ENCODE measurements at regions not wholly inside any gene's neighbourhood (a gene's known extent, or its start where the extent isn't known, plus 50 kb on each side); places are given as distances from the start of the nearest gene placed in this dataset.

- no peak overlapping the region for H2AFZ ChIP-seq (ENCODE audit: low read depth, low read length)
- H3K4me3 ChIP-seq = no peak overlapping the region
- H3K9me3 ChIP-seq (replicated peaks; ENCODE audit: control insufficient read depth, insufficient read depth, low read depth, low read length) = no peaks in the 10 kb centered on the region
- in situ Hi-C loops (cut with MboI) (no loop called here), intact Hi-C loops (cut with micrococcal nuclease) (no loop called here)
- H3K79me2 ChIP-seq (ENCODE audit: control insufficient read depth, insufficient read depth, low read length) = no peaks in the 10 kb centered on the region
- H3K4me1 ChIP-seq (replicated peaks in 1 of 2; ENCODE audit: control insufficient read depth in 2 of 2, insufficient read depth in 2 of 2, low read length in 2 of 2) = no peaks in the 10 kb centered on the region
- H3K36me3 ChIP-seq (ENCODE audit: control insufficient read depth, insufficient read depth, low read length) = no peaks in the 10 kb centered on the region
- DNase-seq (ENCODE audit: extremely low read depth in 1 of 4, low spot score in 3 of 4) (no peak), ATAC-seq (no peak), FAIRE-seq (no peak)
- POLR2A ChIA-PET = no interaction called here
- no peaks in the 10 kb centered on the region for H3K9me1 ChIP-seq (ENCODE audit: control insufficient read depth, insufficient read depth, low read length)
- peaks cover 0 to 8% of the 10 kb centered on the region in 2 experiments; a peak in 1 of 5 replicates for H3K27me3 ChIP-seq (ENCODE audit: control insufficient read depth in 2 of 2, insufficient read depth in 2 of 2, low read length in 2 of 2)
- H3K27ac ChIP-seq (ENCODE audit: extremely low read depth, low read depth, low read length) = no peak overlapping the region
- CTCF ChIA-PET (ENCODE audit: low intra/inter-chr PET ratio) = no interaction called here
- TF ChIP-seq BRF2 (IDR thresholded peaks at IDR 0.05; ENCODE audit: borderline replicate concordance, insufficient read depth, insufficient read length) = no peak
- H4K20me1 ChIP-seq (replicated peaks; ENCODE audit: control insufficient read depth, insufficient read depth, low read length) = no peaks in the 10 kb centered on the region
- WGBS (ENCODE audit: insufficient coverage, low coverage, missing lambda C conversion rate) = 6% methylated on average over 2 of the region's 2 CpGs
- no peak overlapping the region for H3K9ac ChIP-seq (ENCODE audit: insufficient read depth in 1 of 2, low read depth in 2 of 2, low read length in 2 of 2)
- no peak overlapping the region for H3K4me2 ChIP-seq (ENCODE audit: insufficient read depth, low read length)
- no TSS peak for BruUV-seq (replicated peaks)
Observed at GRCh38 chr12:27394676-27395075, 51.9 kb upstream of the SMCO2 start.

- intact Hi-C loops (cut with micrococcal nuclease) (no loop called here), in situ Hi-C loops (cut with MboI) (no loop called here)
- CTCF ChIA-PET (ENCODE audit: low intra/inter-chr PET ratio) = no interaction called here
- 3% methylated on average over 6 of the region's 6 CpGs for WGBS (ENCODE audit: insufficient coverage, low coverage, missing lambda C conversion rate)
- Histone ChIP-seq H3K4me3 (no peak overlapping the region), H3K27me3 (ENCODE audit: control insufficient read depth in 2 of 2, insufficient read depth in 2 of 2, low read length in 2 of 2) (peaks cover 0 to 8% of the 10 kb centered on the region in 2 experiments; a peak in 1 of 5 replicates), H4K20me1 (replicated peaks; ENCODE audit: control insufficient read depth, insufficient read depth, low read length) (no peaks in the 10 kb centered on the region), H3K4me2 (ENCODE audit: insufficient read depth, low read length) (no peak overlapping the region), H3K9me3 (replicated peaks; ENCODE audit: control insufficient read depth, insufficient read depth, low read depth, low read length) (no peaks in the 10 kb centered on the region), H3K27ac (ENCODE audit: extremely low read depth, low read depth, low read length) (no peak overlapping the region), H3K9me1 (ENCODE audit: control insufficient read depth, insufficient read depth, low read length) (no peaks in the 10 kb centered on the region), H3K9ac (ENCODE audit: insufficient read depth in 1 of 2, low read depth in 2 of 2, low read length in 2 of 2) (no peak overlapping the region), H3K36me3 (ENCODE audit: control insufficient read depth, insufficient read depth, low read length) (no peaks in the 10 kb centered on the region), H3K4me1 (replicated peaks in 1 of 2; ENCODE audit: control insufficient read depth in 2 of 2, insufficient read depth in 2 of 2, low read length in 2 of 2) (no peaks in the 10 kb centered on the region), H3K79me2 (ENCODE audit: control insufficient read depth, insufficient read depth, low read length) (no peaks in the 10 kb centered on the region), H2AFZ (ENCODE audit: low read depth, low read length) (no peak overlapping the region)
- TF ChIP-seq ZNF699 (CRISPR knock-in tag; IDR thresholded peaks at IDR 0.05; ENCODE audit: insufficient replicate concordance) (no peak), YY1 (IDR thresholded peaks at IDR 0.05; ENCODE audit: borderline replicate concordance in 1 of 3, control insufficient read depth in 1 of 3, extremely low read depth in 1 of 3, insufficient read depth in 3 of 3, insufficient read length in 1 of 3, insufficient replicate concordance in 2 of 3, low read depth in 1 of 3, low read length in 2 of 3) (no peak), ZNF197 (CRISPR knock-in tag; IDR thresholded peaks at IDR 0.05; ENCODE audit: low read depth) (no peak), ZNF445 (CRISPR knock-in tag; IDR thresholded peaks at IDR 0.05; ENCODE audit: low read depth) (no peak), MTA3 (IDR thresholded peaks at IDR 0.05; ENCODE audit: borderline replicate concordance) (no peak), ZNF644 (tag; IDR thresholded peaks at IDR 0.05; ENCODE audit: low read depth) (no peak), PURB (CRISPR knock-in tag; IDR thresholded peaks at IDR 0.05; ENCODE audit: low read depth) (no peak), NR2C2 (CRISPR knock-in tag; IDR thresholded peaks at IDR 0.05) (no peak), NR2C2 (tag; IDR thresholded peaks at IDR 0.05) (no peak), NCOA4 (IDR thresholded peaks at IDR 0.05; ENCODE audit: partially characterized antibody) (no peak), ZBTB9 (CRISPR knock-in tag; IDR thresholded peaks at IDR 0.05) (no peak), ETV1 (tag; conservative IDR thresholded peaks at IDR 0.05; ENCODE audit: low read depth) (no peak), YBX1 (IDR thresholded peaks at IDR 0.05) (no peak)
- FAIRE-seq (no peak), ATAC-seq (no peak), DNase-seq (ENCODE audit: extremely low read depth in 1 of 4, low spot score in 3 of 4) (no peak)
- no TSS peak for BruUV-seq (replicated peaks)
- POLR2A ChIA-PET = no interaction called here
Observed at GRCh38 chr12:27396216-27396815, 50.2 kb upstream of the SMCO2 start.
